ENCODE measurements at regions not wholly inside any gene's neighbourhood (a gene's known extent, or its start where the extent isn't known, plus 50 kb on each side); places are given as distances from the start of the nearest gene placed in this dataset.

GRCh38 chrX:124619710-124620109, 273.3 kb downstream of the SH2D1A start:
- TF ChIP-seq EZH2 (IDR thresholded peaks at IDR 0.05; ENCODE audit: low read length) (no peak), CTCF (optimal IDR thresholded peaks at IDR 0.05 in 1 of 3, IDR thresholded peaks at IDR 0.05 in 1 of 3, conservative IDR thresholded peaks at IDR 0.05 in 1 of 3; ENCODE audit: extremely low read depth in 1 of 3, insufficient read depth in 2 of 3, low read length in 3 of 3) (no peak)
